K562 (cell line): ENCODE measurements at regions not wholly inside any gene's neighbourhood (a gene's known extent, or its start where the extent isn't known, plus 50 kb on each side); places are given as distances from the start of the nearest gene placed in this dataset.
A peak's percentile ranks its signal among the peaks of the same experiment; 100 is the strongest.

Experiments used
- CBX3 ChIP-seq, 2 experiments: IDR thresholded peaks; 1 replicate in 1 of 2; 2 replicates in 1 of 2; pipeline ENCODE4 v1.6.1; 2012; ENCODE audit warnings: inconsistent platforms in 2 of 2, low read length in 2 of 2, borderline replicate concordance in 1 of 2, control low read depth in 1 of 2
- GABPB2 ChIP-seq: fragments of 250-450 bp; sonication (Bioruptor Pico); conservative IDR thresholded peaks from 2 replicates; pipeline ENCODE4 v1.5.1; 2021; ENCODE audit warnings: mild to moderate bottlenecking
- HINFP ChIP-seq: fragments of 450-650 bp; conservative IDR thresholded peaks from 2 replicates; pipeline ENCODE4 v1.6.1; 2016; ENCODE audit warnings: missing genetic modification characterization, low read depth, mild to moderate bottlenecking, control low read depth, missing compliant biosample characterization
- KDM4B ChIP-seq, 2 experiments: fragments of 450-650 bp in 1 of 2; sonication (generic) in 1 of 2; IDR thresholded peaks; 2 replicates each; pipeline ENCODE4 v1.6.1; 2016 to 2017; ENCODE audit warnings: borderline replicate concordance in 2 of 2, antibody characterized with exemption in 1 of 2, low read depth in 1 of 2, mild to moderate bottlenecking in 1 of 2
- NR0B1 ChIP-seq: fragments of 450-650 bp; IDR thresholded peaks from one replicate; pipeline ENCODE4 v1.6.1; 2018; ENCODE audit warnings: mild to moderate bottlenecking, moderate library complexity; ENCODE audit not compliant: partially characterized antibody
- PRMT5 ChIP-seq: sonication (generic); formaldehyde crosslinking; IDR thresholded peaks from 2 replicates; pipeline ENCODE4 v1.5.0; 2020; ENCODE audit warnings: missing genetic modification reagents
- PTBP1 ChIP-seq: fragments of 200-400 bp; formaldehyde crosslinking; IDR thresholded peaks from 2 replicates; pipeline ENCODE4 v1.6.1; 2017; ENCODE audit warnings: low read depth, low read length
- SIN3B ChIP-seq: fragments of 450-650 bp; IDR thresholded peaks from 2 replicates; pipeline ENCODE4 v1.6.1; 2017; ENCODE audit warnings: low read depth, mild to moderate bottlenecking, moderate library complexity
- TBP ChIP-seq: optimal IDR thresholded peaks from 2 replicates; pipeline ENCODE3; 2011; ENCODE audit warnings: low read depth, low read length, improper control_type of control experiment
- TCFL5 ChIP-seq: fragments of 250-450 bp; sonication (Bioruptor Pico); conservative IDR thresholded peaks from 2 replicates; pipeline ENCODE4 v1.6.1; 2021; ENCODE audit warnings: mild to moderate bottlenecking, moderate library complexity, matching md5 sums
- THAP7 ChIP-seq: fragments of 250-450 bp; sonication (Bioruptor Pico); IDR thresholded peaks from 2 replicates; pipeline ENCODE4 v1.5.0; 2021
- TSHZ1 ChIP-seq: fragments of 250-450 bp; sonication (Bioruptor Pico); IDR thresholded peaks from 2 replicates; pipeline ENCODE4 v1.4.0; 2020; ENCODE audit warnings: mild to moderate bottlenecking, moderate library complexity
- ZBTB2 ChIP-seq: fragments of 450-650 bp; IDR thresholded peaks from 2 replicates; pipeline ENCODE4 v1.6.1; 2016; ENCODE audit warnings: antibody characterized with exemption

- TF ChIP-seq ZBTB2, result no peak
- peak; percentile 57 for TF ChIP-seq TBP
- 0 out of 3 replicates have a peak, but pooled peaks of 1 of the 2 experiments have one; percentile 36 for TF ChIP-seq CBX3 (IDR thresholded peaks at IDR 0.05; ENCODE audit: borderline replicate concordance in 1 of 2, low read length in 2 of 2)
- no peak for TF ChIP-seq SIN3B
- no peak for TF ChIP-seq TCFL5 (CRISPR knock-in tag)
- TF ChIP-seq KDM4B (IDR thresholded peaks at IDR 0.05; ENCODE audit: borderline replicate concordance in 2 of 2, low read depth in 1 of 2), result no peak
- TF ChIP-seq HINFP (tag), result no peak
- no peak for TF ChIP-seq NR0B1
- TF ChIP-seq PRMT5 (CRISPR knock-in tag), result no peak
- TF ChIP-seq GABPB2 (CRISPR knock-in tag), result no peak
- no peak for TF ChIP-seq PTBP1
- no peak for TF ChIP-seq THAP7
- no peak for TF ChIP-seq TSHZ1 (CRISPR knock-in tag)
These were observed 277.8 kb upstream of the NEBL start (continued) for GRCh38 chr10:21174715-21175495.
